ENCODE measurements at regions not wholly inside any gene's neighbourhood (a gene's known extent, or its start where the extent isn't known, plus 50 kb on each side); places are given as distances from the start of the nearest gene placed in this dataset.
"Not testable (repeated sequence)": the region's sequence is repeated elsewhere in the genome, so short reads cannot be mapped to it uniquely, and the experiment has no call there.

DNA sequence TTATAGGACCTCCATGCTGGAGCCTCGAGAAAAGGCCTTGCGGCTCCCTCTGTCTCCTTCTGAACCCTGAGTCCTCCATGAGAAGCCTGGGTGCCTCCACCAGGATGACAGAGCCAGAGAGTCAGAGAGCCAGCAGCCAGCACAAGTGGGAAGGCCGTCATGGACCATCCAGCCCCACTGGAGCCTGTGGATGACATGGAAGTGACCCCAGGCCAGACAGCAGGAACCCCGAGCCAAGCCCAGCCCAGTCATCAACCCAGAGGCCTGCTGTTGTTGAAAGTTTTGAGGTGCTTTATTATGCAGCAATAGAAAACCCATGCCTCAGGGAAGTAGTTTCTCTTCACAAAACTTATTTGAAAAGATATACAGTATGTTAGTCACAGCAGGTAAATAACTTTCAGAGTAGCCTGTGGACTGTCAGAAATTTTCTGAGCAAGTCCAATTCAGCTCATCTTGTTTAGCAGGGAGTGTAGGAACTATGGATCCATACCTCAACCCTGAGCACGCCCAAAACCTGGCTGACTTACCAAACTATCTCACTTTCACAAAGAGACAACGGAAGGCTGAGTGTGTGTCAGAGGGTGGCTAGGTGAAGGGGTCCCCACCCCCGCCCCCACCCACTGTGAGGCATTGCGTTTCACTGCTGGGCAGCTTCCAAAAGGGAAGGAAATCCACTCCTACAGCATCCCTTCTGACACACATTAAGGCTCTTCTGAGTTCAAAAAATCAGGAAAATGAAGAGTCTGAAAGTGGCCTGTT is 79.9 kb upstream of the NDUFV2 start:
- no peak overlapping the region for H3K4me3 Mint-ChIP-seq (ENCODE audit: unreplicated experiment)
- H3K9me3 Mint-ChIP-seq (ENCODE audit: low read depth) = peaks cover 3% of the 10 kb centered on the region
- no peak for DNase-seq (ENCODE audit: low spot score)
- no peak overlapping the region for H3K27ac Mint-ChIP-seq (ENCODE audit: unreplicated experiment)
- peaks cover 3% of the 10 kb centered on the region for H3K36me3 Mint-ChIP-seq (ENCODE audit: low read depth)
- H3K27me3 Mint-ChIP-seq (ENCODE audit: low read depth) = no peaks in the 10 kb centered on the region
- TF ChIP-seq, protein P1, sequence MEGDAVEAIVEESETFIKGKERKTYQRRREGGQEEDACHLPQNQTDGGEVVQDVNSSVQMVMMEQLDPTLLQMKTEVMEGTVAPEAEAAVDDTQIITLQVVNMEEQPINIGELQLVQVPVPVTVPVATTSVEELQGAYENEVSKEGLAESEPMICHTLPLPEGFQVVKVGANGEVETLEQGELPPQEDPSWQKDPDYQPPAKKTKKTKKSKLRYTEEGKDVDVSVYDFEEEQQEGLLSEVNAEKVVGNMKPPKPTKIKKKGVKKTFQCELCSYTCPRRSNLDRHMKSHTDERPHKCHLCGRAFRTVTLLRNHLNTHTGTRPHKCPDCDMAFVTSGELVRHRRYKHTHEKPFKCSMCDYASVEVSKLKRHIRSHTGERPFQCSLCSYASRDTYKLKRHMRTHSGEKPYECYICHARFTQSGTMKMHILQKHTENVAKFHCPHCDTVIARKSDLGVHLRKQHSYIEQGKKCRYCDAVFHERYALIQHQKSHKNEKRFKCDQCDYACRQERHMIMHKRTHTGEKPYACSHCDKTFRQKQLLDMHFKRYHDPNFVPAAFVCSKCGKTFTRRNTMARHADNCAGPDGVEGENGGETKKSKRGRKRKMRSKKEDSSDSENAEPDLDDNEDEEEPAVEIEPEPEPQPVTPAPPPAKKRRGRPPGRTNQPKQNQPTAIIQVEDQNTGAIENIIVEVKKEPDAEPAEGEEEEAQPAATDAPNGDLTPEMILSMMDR (IDR thresholded peaks at IDR 0.05) = no peak
- peaks cover 16% of the 10 kb centered on the region for H3K4me1 Mint-ChIP-seq (ENCODE audit: low read depth)

DNA sequence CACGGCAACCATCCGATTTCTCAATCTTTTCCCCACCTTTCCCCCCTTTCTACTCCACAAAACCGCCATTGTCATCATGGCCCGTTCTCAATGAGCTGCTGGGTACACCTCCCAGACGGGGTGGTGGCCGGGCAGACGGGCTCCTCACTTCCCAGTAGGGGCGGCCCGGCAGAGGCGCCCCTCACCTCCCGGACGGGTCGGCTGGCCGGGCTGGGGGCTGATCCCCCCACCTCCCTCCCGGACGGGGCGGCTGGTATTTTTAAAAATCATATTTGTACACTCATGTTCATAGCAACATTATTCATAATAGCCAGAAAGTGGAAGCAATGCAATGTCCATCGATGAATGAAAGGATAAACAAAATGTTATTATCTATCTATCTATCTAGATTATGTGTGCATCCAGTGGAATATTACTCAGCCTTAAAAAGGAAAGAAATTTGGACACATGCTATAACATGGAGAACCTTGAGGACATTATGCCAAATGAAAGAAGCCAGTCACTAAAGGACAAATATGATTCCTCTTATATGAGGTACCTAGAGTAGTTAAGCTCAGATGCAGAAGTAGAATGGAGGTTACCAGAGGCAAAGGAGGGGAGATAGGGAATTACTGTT is 78.4 kb upstream of the NDUFV2 start:
- H3K4me1 Mint-ChIP-seq (ENCODE audit: low read depth) = peaks cover 11% of the 10 kb centered on the region
- DNase-seq (ENCODE audit: low spot score); H3K4me3 Mint-ChIP-seq (ENCODE audit: unreplicated experiment): not testable (repeated sequence)

DNA sequence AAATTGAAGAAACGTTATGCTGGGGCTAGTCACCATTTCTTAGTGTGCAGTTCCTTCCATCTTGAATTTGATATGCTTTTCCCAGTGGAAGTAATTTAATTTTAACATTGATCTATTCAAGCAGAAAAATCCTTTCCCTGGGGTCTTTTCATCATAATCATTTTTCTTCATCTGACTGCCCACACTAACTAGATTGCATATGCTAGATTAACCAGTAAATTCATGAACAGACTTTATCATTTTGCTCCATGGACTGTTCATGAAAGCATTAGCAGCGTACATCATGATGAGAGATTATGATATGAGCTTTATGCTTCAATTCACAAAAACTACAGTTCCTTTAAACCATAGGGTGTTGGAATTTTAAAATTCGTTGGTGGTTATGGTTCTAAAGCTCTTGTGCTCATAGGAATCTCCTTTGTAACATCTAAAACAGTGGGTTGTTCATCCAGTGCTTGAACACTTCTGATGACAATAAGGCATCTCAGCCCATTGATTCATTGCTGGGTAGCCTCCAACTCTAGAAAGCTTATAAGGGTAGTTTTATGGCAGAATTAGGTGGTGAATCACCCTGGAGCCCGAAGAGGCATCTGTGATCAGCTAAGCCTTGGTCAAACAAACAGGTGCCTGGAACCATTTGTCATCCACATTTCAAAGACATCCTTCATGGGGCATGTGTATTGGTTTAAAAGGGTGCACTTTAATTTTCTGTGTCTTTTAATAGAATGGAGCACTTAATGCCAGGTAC is 77.2 kb upstream of the NDUFV2 start:
- DNase-seq (ENCODE audit: low spot score) = no peak
- Mint-ChIP-seq H3K27ac (ENCODE audit: unreplicated experiment) (no peak overlapping the region), H3K4me1 (ENCODE audit: low read depth) (peaks cover 15% of the 10 kb centered on the region), H3K4me3 (ENCODE audit: unreplicated experiment) (no peak overlapping the region), H3K9me3 (ENCODE audit: low read depth) (no peaks in the 10 kb centered on the region), H3K27me3 (ENCODE audit: low read depth) (no peaks in the 10 kb centered on the region), H3K36me3 (ENCODE audit: low read depth) (peaks cover 3% of the 10 kb centered on the region)
- TF ChIP-seq, protein P1 (IDR thresholded peaks at IDR 0.05) = no peak

More for the DNA sequence above, 78.4 kb upstream of the NDUFV2 start:
- H3K27me3 Mint-ChIP-seq (ENCODE audit: low read depth); H3K9me3 Mint-ChIP-seq (ENCODE audit: low read depth); H3K36me3 Mint-ChIP-seq (ENCODE audit: low read depth); H3K27ac Mint-ChIP-seq (ENCODE audit: unreplicated experiment): not testable (repeated sequence)

DNA sequence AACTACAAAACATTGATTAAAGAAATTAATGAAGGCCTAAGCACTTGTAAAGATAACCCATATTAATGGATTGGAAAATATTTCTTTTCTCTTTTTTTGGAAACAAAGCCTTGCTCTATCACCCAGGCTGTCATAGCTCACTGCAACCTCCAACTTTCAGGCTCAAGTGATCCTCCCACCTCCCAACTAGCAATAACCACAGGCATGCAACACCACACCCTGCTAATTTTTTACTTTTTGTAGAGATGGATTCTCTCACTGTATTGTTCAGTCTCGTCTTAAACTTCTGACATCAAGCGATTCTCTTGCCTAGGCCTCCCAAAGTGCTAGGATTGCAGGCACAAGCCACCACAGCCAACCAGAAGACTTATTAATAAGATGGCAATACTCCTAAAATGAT is 73.4 kb upstream of the NDUFV2 start:
- DNase-seq (ENCODE audit: low spot score) = no peak
- Mint-ChIP-seq H3K27me3 (ENCODE audit: low read depth) (no peaks in the 10 kb centered on the region), H3K4me3 (ENCODE audit: unreplicated experiment) (no peak overlapping the region), H3K27ac (ENCODE audit: unreplicated experiment) (peak overlapping the region; percentile 29), H3K9me3 (ENCODE audit: low read depth) (no peaks in the 10 kb centered on the region), H3K36me3 (ENCODE audit: low read depth) (peaks cover 5% of the 10 kb centered on the region), H3K4me1 (ENCODE audit: low read depth) (peaks cover 11% of the 10 kb centered on the region)
- TF ChIP-seq, protein P1 (IDR thresholded peaks at IDR 0.05) = no peak

DNA sequence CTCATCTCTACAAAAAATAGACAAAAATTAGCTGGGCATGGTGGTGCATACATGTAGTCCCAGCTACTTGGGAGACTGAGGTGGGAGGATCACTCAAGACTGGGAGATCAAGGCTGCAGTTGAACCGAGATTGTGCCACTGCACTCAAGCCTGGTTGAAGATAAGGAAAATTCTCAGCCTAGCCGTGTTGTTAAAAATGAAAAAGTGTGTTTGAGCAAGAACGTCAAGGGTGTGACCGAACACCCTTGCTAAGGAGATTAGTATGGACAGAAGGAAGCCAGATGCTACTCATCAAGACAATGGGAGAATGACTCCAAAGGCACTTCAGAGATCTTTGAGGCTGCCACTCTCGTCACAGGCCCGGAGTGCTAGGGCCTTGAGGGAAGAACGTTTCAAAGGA is 70.0 kb upstream of the NDUFV2 start:
- no peak for DNase-seq (ENCODE audit: low spot score)
- H3K27ac Mint-ChIP-seq (ENCODE audit: unreplicated experiment) = no peak overlapping the region
- TF ChIP-seq, protein P1 (IDR thresholded peaks at IDR 0.05) = no peak
- no peak overlapping the region for H3K4me3 Mint-ChIP-seq (ENCODE audit: unreplicated experiment)
- H3K4me1 Mint-ChIP-seq (ENCODE audit: low read depth) = peaks cover 7% of the 10 kb centered on the region
- peaks cover 2% of the 10 kb centered on the region for H3K36me3 Mint-ChIP-seq (ENCODE audit: low read depth)
- no peaks in the 10 kb centered on the region for H3K27me3 Mint-ChIP-seq (ENCODE audit: low read depth)
- no peaks in the 10 kb centered on the region for H3K9me3 Mint-ChIP-seq (ENCODE audit: low read depth)
